ENCODE measurements at regions not wholly inside any gene's neighbourhood (a gene's known extent, or its start where the extent isn't known, plus 50 kb on each side); places are given as distances from the start of the nearest gene placed in this dataset.

GRCh38 chr4:126710935-126711334 lies 921.8 kb upstream of the INTU start:
- TF ChIP-seq ZNF274 (IDR thresholded peaks at IDR 0.05; ENCODE audit: low read depth, low read length) = no peak
- TF ChIP-seq YY1 (IDR thresholded peaks at IDR 0.05; ENCODE audit: insufficient read depth, insufficient read length) = no peak
- TF ChIP-seq SUZ12 (IDR thresholded peaks at IDR 0.05; ENCODE audit: extremely low read depth, insufficient read depth, insufficient read length) = no peak
